ENCODE measurements at regions not wholly inside any gene's neighbourhood (a gene's known extent, or its start where the extent isn't known, plus 50 kb on each side); places are given as distances from the start of the nearest gene placed in this dataset.

GRCh38 chr1:50335036-50335435 lies 88.2 kb downstream of the DMRTA2 start:
- no peak for DNase-seq (ENCODE audit: low spot score)
- Histone ChIP-seq H3K9me3 (no peaks in the 10 kb centered on the region), H3K4me1 (peaks cover 0 to 17% of the 10 kb centered on the region in 2 donors), H3K36me3 (no peaks in the 10 kb centered on the region), H3K4me3 (no peak overlapping the region), H3K27me3 (no peaks in the 10 kb centered on the region), H3K27ac (no peak overlapping the region)
- no peak for TF ChIP-seq CTCF (IDR thresholded peaks at IDR 0.05)

DNA sequence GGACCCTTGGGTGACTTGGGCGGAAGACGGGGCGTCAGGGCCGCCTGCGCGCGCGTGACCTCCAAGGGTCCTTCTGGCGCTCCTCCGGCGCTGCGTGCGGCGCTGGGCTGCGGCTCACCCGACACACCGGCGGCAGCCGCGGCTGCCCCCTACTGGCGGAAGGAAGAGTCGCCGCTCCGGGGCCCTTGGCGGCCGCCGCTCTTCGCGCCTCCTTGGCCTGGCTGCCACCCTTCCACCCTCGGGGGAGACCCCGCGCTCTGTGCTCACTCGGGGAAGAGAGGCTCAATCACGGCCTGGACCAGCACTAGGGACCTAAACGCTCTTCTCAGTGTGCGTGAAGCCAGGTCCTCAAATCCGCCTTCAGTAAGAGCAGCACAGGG lies 89.7 kb downstream of the DMRTA2 start:
- Histone ChIP-seq H3K27me3 (no peaks in the 10 kb centered on the region), H3K27ac (peak overlapping the region; percentile 28 to 45), H3K4me1 (peaks cover 0 to 17% of the 10 kb centered on the region in 2 donors), H3K36me3 (no peaks in the 10 kb centered on the region), H3K9me3 (no peaks in the 10 kb centered on the region), H3K4me3 (peak overlapping the region; percentile 32 to 60)
- DNase-seq (ENCODE audit: low spot score) = no peak
- TF ChIP-seq CTCF (IDR thresholded peaks at IDR 0.05) = peak; percentile 26 to 59

DNA sequence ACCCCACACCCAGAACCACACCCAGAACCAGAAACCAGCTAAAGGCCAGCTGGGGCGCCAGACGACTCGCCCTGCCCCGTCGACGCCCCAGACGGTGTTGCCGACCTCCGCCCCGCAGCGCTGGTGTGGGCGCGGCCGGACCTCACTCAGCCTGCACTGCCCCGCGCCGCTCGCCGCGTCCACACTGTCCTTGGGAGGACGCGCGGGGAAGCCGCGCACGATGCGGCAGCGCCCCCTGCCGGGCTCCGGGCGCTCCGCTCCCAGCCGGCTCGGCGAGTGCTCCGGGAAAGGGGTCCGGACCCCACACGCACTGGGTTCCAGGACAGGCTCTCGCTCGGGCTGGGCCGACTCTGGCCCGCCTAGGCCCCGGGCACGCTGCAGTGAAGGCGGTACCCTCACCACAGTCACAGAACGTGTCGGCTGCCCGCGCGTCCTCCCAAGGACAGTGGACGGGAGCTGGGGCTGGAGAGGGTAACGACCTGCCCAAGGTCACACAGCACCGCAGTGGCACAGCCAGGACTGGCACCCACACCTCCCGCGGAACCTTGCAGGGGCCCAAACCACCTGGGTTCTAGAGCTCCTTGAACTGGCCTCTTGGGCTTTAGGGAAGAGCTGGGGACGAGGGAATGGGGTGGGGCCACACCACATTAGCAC lies 90.2 kb downstream of the DMRTA2 start:
- no peaks in the 10 kb centered on the region for H3K9me3 ChIP-seq
- peak; percentile 90 to 91 for TF ChIP-seq CTCF (IDR thresholded peaks at IDR 0.05)
- DNase-seq (ENCODE audit: low spot score) = no peak
- H3K4me3 ChIP-seq = peak overlapping the region; percentile 32 to 60
- no peaks in the 10 kb centered on the region for H3K27me3 ChIP-seq
- H3K27ac ChIP-seq = peak overlapping the region; percentile 28 to 45
- peaks cover 0 to 17% of the 10 kb centered on the region in 2 donors for H3K4me1 ChIP-seq
- no peaks in the 10 kb centered on the region for H3K36me3 ChIP-seq

- TF ChIP-seq CTCF (IDR thresholded peaks at IDR 0.05) = no peak
- Histone ChIP-seq H3K27ac (no peak overlapping the region), H3K9me3 (no peaks in the 10 kb centered on the region), H3K27me3 (no peaks in the 10 kb centered on the region), H3K4me3 (no peak overlapping the region), H3K4me1 (peaks cover 0 to 17% of the 10 kb centered on the region in 2 donors), H3K36me3 (no peaks in the 10 kb centered on the region)
- no peak for DNase-seq (ENCODE audit: low spot score)
These were observed 93.8 kb downstream of the DMRTA2 start for GRCh38 chr1:50329332-50329932.

DNA sequence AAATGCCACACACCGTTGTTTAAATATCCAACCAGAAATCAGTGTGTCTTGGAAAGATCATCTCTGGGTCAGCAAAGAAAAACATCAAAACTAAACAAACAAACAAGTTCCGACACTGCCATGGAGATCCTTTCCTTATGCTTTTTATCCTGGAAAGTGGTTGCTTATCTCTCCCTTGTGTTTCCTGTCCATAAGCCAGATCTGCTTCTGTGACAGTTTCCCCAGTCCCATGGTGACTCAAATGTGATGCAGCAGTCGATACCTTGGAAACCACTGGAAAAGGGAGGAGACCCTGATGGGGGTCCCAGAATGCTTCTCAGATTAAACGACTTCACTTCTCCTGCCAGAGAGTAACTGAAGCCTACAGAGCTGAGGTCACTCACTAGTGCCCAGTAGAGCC lies 94.7 kb downstream of the DMRTA2 start:
- no peak for DNase-seq (ENCODE audit: low spot score)
- no peak overlapping the region for H3K27ac ChIP-seq
- peaks cover 0 to 13% of the 10 kb centered on the region in 2 donors for H3K4me1 ChIP-seq
- no peak overlapping the region for H3K4me3 ChIP-seq
- no peaks in the 10 kb centered on the region for H3K9me3 ChIP-seq
- TF ChIP-seq CTCF (IDR thresholded peaks at IDR 0.05) = no peak
- H3K36me3 ChIP-seq = no peaks in the 10 kb centered on the region
- no peaks in the 10 kb centered on the region for H3K27me3 ChIP-seq

DNA sequence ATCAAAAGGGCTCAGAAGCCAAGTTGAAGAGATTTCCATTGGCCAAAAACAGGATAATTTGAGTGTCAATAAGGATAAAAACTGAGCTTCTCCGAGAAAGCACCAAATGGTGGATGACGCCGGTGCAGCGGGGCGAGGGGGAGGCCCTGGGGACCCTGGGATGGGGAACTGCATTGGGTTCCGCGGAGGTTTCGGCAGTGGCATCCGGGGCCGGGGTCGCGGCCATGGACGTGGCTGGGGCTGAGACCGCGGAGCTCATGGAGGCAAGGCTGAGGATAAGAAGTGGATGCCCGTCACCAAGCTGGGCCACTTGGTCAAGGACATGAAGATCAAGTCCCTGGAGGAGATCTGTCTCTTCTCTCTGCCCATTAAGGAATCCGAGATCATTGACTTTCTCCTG lies 97.2 kb downstream of the DMRTA2 start:
- Histone ChIP-seq H3K4me1 (no peaks in the 10 kb centered on the region), H3K4me3 (no peak overlapping the region), H3K36me3 (no peaks in the 10 kb centered on the region), H3K27me3 (no peaks in the 10 kb centered on the region), H3K27ac (no peak overlapping the region), H3K9me3 (no peaks in the 10 kb centered on the region)
- TF ChIP-seq CTCF (IDR thresholded peaks at IDR 0.05) = no peak
- no peak for DNase-seq (ENCODE audit: low spot score)
